Endothelial cell of umbilical vein (primary cell): ENCODE measurements at regions not wholly inside any gene's neighbourhood (a gene's known extent, or its start where the extent isn't known, plus 50 kb on each side); places are given as distances from the start of the nearest gene placed in this dataset.

Experiments
- EZH2 ChIP-seq: IDR thresholded peaks from 2 replicates; pipeline ENCODE4 v1.6.1; 2012; ENCODE audit warnings: borderline replicate concordance, low read depth, mild to moderate bottlenecking, moderate library complexity, low read length, inconsistent platforms; ENCODE audit not compliant: severe bottlenecking
- FOS ChIP-seq: IDR thresholded peaks from 2 replicates; pipeline ENCODE4 v1.6.1; 2011; ENCODE audit warnings: mild to moderate bottlenecking, low read length, moderate library complexity, borderline replicate concordance; ENCODE audit not compliant: insufficient read depth
- GATA2 ChIP-seq: IDR thresholded peaks from 2 replicates; pipeline ENCODE4 v1.7.0; 2011; ENCODE audit warnings: low read depth, mild to moderate bottlenecking, moderate library complexity, mixed read lengths, low read length; ENCODE audit not compliant: insufficient read length, insufficient read depth
- JUN ChIP-seq: IDR thresholded peaks from 2 replicates; pipeline ENCODE4 v1.6.1; 2011; ENCODE audit warnings: borderline replicate concordance, low read depth; ENCODE audit not compliant: insufficient read length, insufficient read depth
- MYC ChIP-seq: IDR thresholded peaks from one replicate; pipeline ENCODE4 v1.6.1; 2011; ENCODE audit warnings: mild to moderate bottlenecking, low read depth, low read length
- POLR2A ChIP-seq: IDR thresholded peaks from 2 replicates; pipeline ENCODE4 v1.6.1; 2012; ENCODE audit warnings: low read depth, mild to moderate bottlenecking, control low read depth, low read length
- POLR2AphosphoS5 ChIP-seq: IDR thresholded peaks from 2 replicates; pipeline ENCODE4 v1.6.1; 2012; ENCODE audit warnings: low read depth, mild to moderate bottlenecking, control low read depth, low read length, moderate library complexity; ENCODE audit not compliant: insufficient read depth
- TF ChIP-seq, protein P1 (sequence below), 2 donors: IDR thresholded peaks; 1 replicate in 1 of 2; 2 replicates in 1 of 2; pipeline ENCODE4 v1.5.1; 2011; ENCODE audit warnings: low read length in 2 of 2, mild to moderate bottlenecking in 2 of 2, moderate library complexity in 2 of 2, control low read depth in 1 of 2, inconsistent platforms in 1 of 2, low read depth in 1 of 2; ENCODE audit not compliant: insufficient read depth in 1 of 2; ENCODE audit errors: extremely low read depth in 1 of 2
- TF ChIP-seq, protein P2 (sequence below): IDR thresholded peaks from 2 replicates; pipeline ENCODE4 v1.6.1; 2011; ENCODE audit not compliant: insufficient read depth, insufficient read length

DNA sequence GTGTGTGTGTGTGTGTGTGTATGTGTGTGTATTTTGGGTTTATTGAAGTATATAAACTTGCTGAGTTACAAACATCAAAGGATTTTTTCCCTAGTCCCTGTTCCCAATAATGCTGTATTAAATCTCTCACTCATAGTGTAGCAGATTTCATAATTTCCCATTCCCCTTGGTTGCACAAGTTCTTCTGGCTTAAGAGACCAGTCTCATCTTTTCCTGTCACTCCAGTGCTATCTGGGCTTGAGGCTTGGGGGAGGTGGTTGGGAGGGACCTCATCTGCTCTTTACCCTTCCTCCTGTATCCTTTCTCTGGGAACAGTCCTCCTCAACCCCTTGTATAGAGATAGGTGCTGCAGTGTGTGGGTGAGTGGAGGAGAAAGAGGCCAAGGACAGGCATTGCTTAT lies 285.4 kb upstream of the BOD1L1 start:
- TF ChIP-seq POLR2A (no peak), POLR2AphosphoS5 (no peak), EZH2 (no peak), JUN (no peak), FOS (no peak), GATA2 (no peak), MYC (no peak)
- TF ChIP-seq, protein P1, sequence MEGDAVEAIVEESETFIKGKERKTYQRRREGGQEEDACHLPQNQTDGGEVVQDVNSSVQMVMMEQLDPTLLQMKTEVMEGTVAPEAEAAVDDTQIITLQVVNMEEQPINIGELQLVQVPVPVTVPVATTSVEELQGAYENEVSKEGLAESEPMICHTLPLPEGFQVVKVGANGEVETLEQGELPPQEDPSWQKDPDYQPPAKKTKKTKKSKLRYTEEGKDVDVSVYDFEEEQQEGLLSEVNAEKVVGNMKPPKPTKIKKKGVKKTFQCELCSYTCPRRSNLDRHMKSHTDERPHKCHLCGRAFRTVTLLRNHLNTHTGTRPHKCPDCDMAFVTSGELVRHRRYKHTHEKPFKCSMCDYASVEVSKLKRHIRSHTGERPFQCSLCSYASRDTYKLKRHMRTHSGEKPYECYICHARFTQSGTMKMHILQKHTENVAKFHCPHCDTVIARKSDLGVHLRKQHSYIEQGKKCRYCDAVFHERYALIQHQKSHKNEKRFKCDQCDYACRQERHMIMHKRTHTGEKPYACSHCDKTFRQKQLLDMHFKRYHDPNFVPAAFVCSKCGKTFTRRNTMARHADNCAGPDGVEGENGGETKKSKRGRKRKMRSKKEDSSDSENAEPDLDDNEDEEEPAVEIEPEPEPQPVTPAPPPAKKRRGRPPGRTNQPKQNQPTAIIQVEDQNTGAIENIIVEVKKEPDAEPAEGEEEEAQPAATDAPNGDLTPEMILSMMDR (IDR thresholded peaks at IDR 0.05; ENCODE audit: extremely low read depth in 1 of 2, insufficient read depth in 1 of 2, low read depth in 1 of 2, low read length in 2 of 2) = no peak
- TF ChIP-seq, protein P2, sequence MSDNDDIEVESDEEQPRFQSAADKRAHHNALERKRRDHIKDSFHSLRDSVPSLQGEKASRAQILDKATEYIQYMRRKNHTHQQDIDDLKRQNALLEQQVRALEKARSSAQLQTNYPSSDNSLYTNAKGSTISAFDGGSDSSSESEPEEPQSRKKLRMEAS = no peak
